HepG2 (cell line): ENCODE measurements at regions not wholly inside any gene's neighbourhood (a gene's known extent, or its start where the extent isn't known, plus 50 kb on each side); places are given as distances from the start of the nearest gene placed in this dataset.
"Not testable (repeated sequence)": the region's sequence is repeated elsewhere in the genome, so short reads cannot be mapped to it uniquely, and the experiment has no call there.

ENCODE experiments used
- ATAC-seq: fragments of 200-7000 bp; cut with Tn5 transposase; 3 replicates; pipeline ENCODE4 v1.9.1; 2020; ENCODE audit warnings: mild to moderate bottlenecking, moderate library complexity
- BruUV-seq: library from RNA; stranded (reverse); fragments of 400-500 nt; replicated peaks from 2 replicates; lab custom pipeline; 2021; lab: Mats Ljungman, UMichigan
- CTCF ChIA-PET: fragments of 300-600 bp; formaldehyde crosslinking; extraction: SDS; loops from one replicate; lab custom pipeline; 2021; ENCODE audit warnings: low total read pairs, inconsistent platforms, low intra/inter-chr PET ratio; lab: Yijun Ruan, JAX
- POLR2A ChIA-PET: fragments of 350-600 bp; sonication (Branson Sonifier 250); formaldehyde crosslinking; loops from one replicate; lab custom pipeline; 2020; ENCODE audit warnings: antibody characterized with exemption, inconsistent platforms; lab: Yijun Ruan, JAX
- DNase-seq: peaks from one replicate; pipeline ENCODE4 v3.0.0-alpha.2; 2015; ENCODE audit warnings: low spot score
- FAIRE-seq: peaks from 3 replicates; lab custom pipeline; 2011; peaks lifted over from hg19 to GRCh38; lab: Jason Lieb, UNC
- H2AFZ ChIP-seq: one replicate; pipeline ENCODE4 v1.6.1; 2011; ENCODE audit warnings: low read length, inconsistent platforms
- H3K27ac ChIP-seq: fragments of 300-600 bp; 3 replicates; pipeline ENCODE4 v1.8.0; 2011; ENCODE audit warnings: mixed run types, mild to moderate bottlenecking, mixed read lengths, low read length, inconsistent platforms; ENCODE audit not compliant: insufficient read depth; ENCODE audit errors: extremely low read length
- H3K27me3 ChIP-seq, 2 experiments: fragments of 200-600 bp in 1 of 2; 2 replicates in 1 of 2; 3 replicates in 1 of 2; pipeline versions ENCODE4 v1.6.0 to v1.8.0; 2011; ENCODE audit warnings: low read length in 2 of 2, mild to moderate bottlenecking in 2 of 2, moderate library complexity in 2 of 2, inconsistent platforms in 1 of 2; ENCODE audit not compliant: insufficient read depth in 2 of 2, control insufficient read depth in 1 of 2
- H3K36me3 ChIP-seq, 2 experiments: fragments of 200-600 bp in 1 of 2; replicated peaks in 1 of 2; 2 replicates in 1 of 2; 3 replicates in 1 of 2; pipeline versions ENCODE4 v1.5.1 to v1.8.0; 2011; ENCODE audit warnings: low read length in 2 of 2, inconsistent platforms in 1 of 2; ENCODE audit not compliant: insufficient read depth in 2 of 2, control insufficient read depth in 1 of 2
- H3K4me1 ChIP-seq: 2 replicates; pipeline ENCODE4 v1.5.1; 2012; ENCODE audit warnings: low read length, inconsistent platforms; ENCODE audit not compliant: insufficient read depth
- H3K4me2 ChIP-seq: 2 replicates; pipeline ENCODE4 v1.6.0; 2011; ENCODE audit warnings: low read depth, low read length, inconsistent platforms
- H3K4me3 ChIP-seq, 3 experiments: fragments of 200-600 bp in 1 of 3; sonication (generic), shearing (Covaris generic) in 1 of 3; replicated peaks in 1 of 3; 2 replicates each; pipeline ENCODE4 v1.5.1; 2011 to 2016; ENCODE audit warnings: low read length in 3 of 3, inconsistent platforms in 2 of 3, low read depth in 2 of 3, mild to moderate bottlenecking in 2 of 3, control low read depth in 1 of 3, mixed read lengths in 1 of 3; ENCODE audit not compliant: insufficient read depth in 1 of 3
- H3K79me2 ChIP-seq: one replicate; pipeline ENCODE4 v1.6.1; 2011; ENCODE audit warnings: low read length, inconsistent platforms; ENCODE audit not compliant: insufficient read depth
- H3K9ac ChIP-seq: 2 replicates; pipeline ENCODE4 v1.6.0; 2011; ENCODE audit warnings: mild to moderate bottlenecking, low read depth, low read length, inconsistent platforms; ENCODE audit not compliant: insufficient read depth
- H3K9me3 ChIP-seq: 2 replicates; pipeline ENCODE4 v1.5.1; 2012; ENCODE audit warnings: mild to moderate bottlenecking, low read length
- H4K20me1 ChIP-seq: 2 replicates; pipeline ENCODE4 v1.6.0; 2011; ENCODE audit warnings: inconsistent platforms, mild to moderate bottlenecking, low read length, moderate library complexity; ENCODE audit not compliant: insufficient read depth
- ETS1 ChIP-seq: sonication (generic); formaldehyde crosslinking; IDR thresholded peaks from 2 replicates; pipeline ENCODE4 v1.4.0; 2020; ENCODE audit warnings: missing genetic modification reagents
- HDAC6 ChIP-seq: fragments of 200-600 bp; sonication (generic); IDR thresholded peaks from 2 replicates; pipeline ENCODE4 v1.7.0; 2017; ENCODE audit warnings: mild to moderate bottlenecking, antibody characterized with exemption, low read length, low read depth
- MAF1 ChIP-seq: sonication (generic); formaldehyde crosslinking; IDR thresholded peaks from 2 replicates; pipeline ENCODE4 v1.5.0; 2020; ENCODE audit warnings: missing genetic modification reagents, borderline replicate concordance
- MAFF ChIP-seq: IDR thresholded peaks from 2 replicates; pipeline ENCODE4 v1.6.1; 2011; ENCODE audit warnings: low read depth, low read length, improper control_type of control experiment
- MAFK ChIP-seq, 2 experiments: IDR thresholded peaks in 1 of 2; conservative IDR thresholded peaks in 1 of 2; 2 replicates each; pipeline ENCODE4 v1.6.1; 2011; ENCODE audit warnings: improper control_type of control experiment in 2 of 2, low read length in 2 of 2
- PAF1 ChIP-seq: IDR thresholded peaks from 2 replicates; pipeline ENCODE4 v1.6.1; 2016; ENCODE audit warnings: missing genetic modification reagents, missing compliant biosample characterization
- SP2 ChIP-seq: sonication (generic); formaldehyde crosslinking; IDR thresholded peaks from 2 replicates; pipeline ENCODE4 v1.5.1; 2020; ENCODE audit warnings: mild to moderate bottlenecking, missing genetic modification reagents
- TEAD2 ChIP-seq: sonication (generic); formaldehyde crosslinking; IDR thresholded peaks from 2 replicates; pipeline ENCODE4 v1.9.0; 2021; ENCODE audit warnings: missing genetic modification reagents
- ZNF121 ChIP-seq: sonication (generic); formaldehyde crosslinking; IDR thresholded peaks from 2 replicates; pipeline ENCODE4 v1.5.0; 2020; ENCODE audit warnings: mild to moderate bottlenecking, missing genetic modification reagents
- ZNF572 ChIP-seq: sonication (generic); formaldehyde crosslinking; IDR thresholded peaks from 2 replicates; pipeline ENCODE4 v1.5.1; 2020; ENCODE audit warnings: mild to moderate bottlenecking, missing genetic modification reagents
- WGBS: methylation state at CpG from one replicate; pipeline ENCODE4 v1.1.6; 2017; ENCODE audit warnings: low lambda C conversion rate; 5-methylcytosine and 5-hydroxymethylcytosine counted together
- in situ Hi-C: cut with HindIII; loops from 2 replicates; pipeline ENCODE4 v1.10.0; 2017; ENCODE audit warnings: low pct_unique_long_range_greater_than_20kb; ENCODE audit not compliant: extremely low pct_ligation_motif_present
- intact Hi-C: fragments of 100-400 bp; cut with micrococcal nuclease; formaldehyde crosslinking; loops from one replicate; pipeline ENCODE4 v1.10.0; 2022; ENCODE audit not compliant: unreplicated experiment
- TF ChIP-seq, protein P1 (sequence below): sonication (generic); formaldehyde crosslinking; IDR thresholded peaks from 2 replicates; pipeline ENCODE4 v1.5.0; 2020; ENCODE audit warnings: mild to moderate bottlenecking, missing genetic modification reagents
- TF ChIP-seq, protein P2 (sequence below): sonication (generic); formaldehyde crosslinking; IDR thresholded peaks from 2 replicates; pipeline ENCODE4 v1.8.1; 2023; ENCODE audit warnings: missing genetic modification reagents, mild to moderate bottlenecking, borderline replicate concordance

DNA sequence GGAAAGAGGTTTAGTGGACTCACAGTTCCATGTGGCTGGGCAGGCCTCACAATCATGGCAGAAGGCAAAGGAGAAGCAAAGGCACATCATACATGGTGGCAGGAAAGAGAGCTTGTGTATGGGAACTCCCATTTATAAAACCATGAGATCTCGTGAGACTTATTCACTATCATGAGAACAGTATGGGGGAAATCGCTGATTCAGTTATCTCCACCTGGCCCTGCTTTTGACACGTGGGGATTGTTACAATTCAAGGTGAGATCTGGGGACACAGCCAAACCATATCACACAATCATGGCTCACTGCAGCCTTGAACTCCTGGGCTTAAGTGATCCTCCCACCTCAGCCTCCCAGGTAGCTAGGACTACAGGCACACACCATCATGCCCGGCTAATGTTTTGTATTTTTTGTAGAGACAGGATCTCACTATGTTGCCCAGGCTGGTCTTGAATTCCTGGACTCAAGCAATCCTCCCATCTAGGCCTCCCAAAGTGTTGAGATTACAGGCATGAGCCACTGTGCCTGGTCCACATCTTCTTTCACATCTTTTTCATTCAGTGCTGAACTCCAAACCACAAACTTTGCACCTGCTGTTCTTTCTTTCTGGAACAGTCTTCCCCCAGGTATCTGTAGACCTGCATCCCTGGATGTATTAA is 194.2 kb downstream of the ZFP64 start:
- TF ChIP-seq MAFF (0 out of 2 replicates have a peak, but pooled peaks have one; percentile 26), ZNF121 (CRISPR knock-in tag) (peak; percentile 84), MAFK (conservative IDR thresholded peaks at IDR 0.05 in 1 of 2, IDR thresholded peaks at IDR 0.05 in 1 of 2; ENCODE audit: low read length in 2 of 2) (peak; percentile 55 to 59; a peak in 2 of 4 replicates)
- TF ChIP-seq, protein P1, sequence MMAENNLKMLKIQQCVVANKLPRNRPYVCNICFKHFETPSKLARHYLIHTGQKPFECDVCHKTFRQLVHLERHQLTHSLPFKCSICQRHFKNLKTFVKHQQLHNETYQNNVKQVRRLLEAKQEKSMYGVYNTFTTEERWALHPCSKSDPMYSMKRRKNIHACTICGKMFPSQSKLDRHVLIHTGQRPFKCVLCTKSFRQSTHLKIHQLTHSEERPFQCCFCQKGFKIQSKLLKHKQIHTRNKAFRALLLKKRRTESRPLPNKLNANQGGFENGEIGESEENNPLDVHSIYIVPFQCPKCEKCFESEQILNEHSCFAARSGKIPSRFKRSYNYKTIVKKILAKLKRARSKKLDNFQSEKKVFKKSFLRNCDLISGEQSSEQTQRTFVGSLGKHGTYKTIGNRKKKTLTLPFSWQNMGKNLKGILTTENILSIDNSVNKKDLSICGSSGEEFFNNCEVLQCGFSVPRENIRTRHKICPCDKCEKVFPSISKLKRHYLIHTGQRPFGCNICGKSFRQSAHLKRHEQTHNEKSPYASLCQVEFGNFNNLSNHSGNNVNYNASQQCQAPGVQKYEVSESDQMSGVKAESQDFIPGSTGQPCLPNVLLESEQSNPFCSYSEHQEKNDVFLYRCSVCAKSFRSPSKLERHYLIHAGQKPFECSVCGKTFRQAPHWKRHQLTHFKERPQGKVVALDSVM, result peak; percentile 45; the same call in 1 of the 2 replicates
- H3K27ac ChIP-seq, POLR2A ChIA-PET, CTCF ChIA-PET, H3K4me2 ChIP-seq, ATAC-seq, H4K20me1 ChIP-seq, intact Hi-C loops, H2AFZ ChIP-seq, H3K9ac ChIP-seq, H3K36me3 ChIP-seq, DNase-seq, FAIRE-seq, H3K79me2 ChIP-seq, H3K9me3 ChIP-seq, H3K4me3 ChIP-seq, H3K27me3 ChIP-seq, BruUV-seq: not testable (repeated sequence)
- WGBS, result 33% methylated on average over 4 of the region's 4 CpGs
- H3K4me1 ChIP-seq, result peaks cover 14% of the 10 kb centered on the region
- in situ Hi-C loops, result loop anchor here (10.0 kb wide), 1 partner anchor 57 kb away; no protein-coding TSS in a partner anchor

DNA sequence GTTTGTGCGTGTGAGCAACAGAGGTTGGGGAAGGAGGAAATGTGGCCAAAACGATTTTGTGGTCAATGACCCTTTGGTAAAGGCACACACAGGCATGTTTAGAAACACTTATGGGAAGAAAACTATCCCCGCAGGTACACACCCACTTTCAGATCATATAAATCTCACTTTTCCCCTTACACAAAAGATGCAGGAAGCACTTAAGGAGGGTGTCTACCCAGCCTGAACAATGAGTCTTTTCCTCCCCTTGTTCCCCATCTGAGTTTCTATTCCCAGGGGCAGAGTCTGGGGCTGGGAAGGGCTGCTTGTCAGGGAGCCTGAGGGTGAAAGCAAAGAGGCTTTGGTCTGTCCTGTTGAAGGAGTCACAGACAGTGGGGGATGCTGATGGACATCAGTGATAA is 193.2 kb upstream of the SALL4 start:
- intact Hi-C loops (no loop called here), in situ Hi-C loops (loop anchor here (10.0 kb wide), 1 partner anchor 59 kb away; no protein-coding TSS in a partner anchor)
- ChIA-PET POLR2A (no interaction called here), CTCF (no interaction called here)
- BruUV-seq, result no TSS peak
- no peak for FAIRE-seq
- Histone ChIP-seq H4K20me1 (no peaks in the 10 kb centered on the region), H3K9ac (no peak overlapping the region), H3K4me1 (peaks cover 7% of the 10 kb centered on the region; the same call in 1 of the 2 replicates), H2AFZ (no peak overlapping the region), H3K9me3 (no peaks in the 10 kb centered on the region), H3K79me2 (no peaks in the 10 kb centered on the region), H3K4me2 (no peak overlapping the region; the same call in 1 of the 2 replicates), H3K4me3 (no peak overlapping the region), H3K27me3 (no peaks in the 10 kb centered on the region), H3K27ac (no peak overlapping the region), H3K36me3 (no peaks in the 10 kb centered on the region)
- WGBS, result 22% methylated on average over 3 of the region's 3 CpGs
- DNase-seq, result no peak
- ATAC-seq, result peak; percentile 23; the same call in 1 of the 3 replicates
- no peak for TF ChIP-seq PAF1 (CRISPR knock-in tag)
- TF ChIP-seq SP2 (CRISPR knock-in tag), result no peak
- TF ChIP-seq ZNF572 (CRISPR knock-in tag), result no peak
- TF ChIP-seq TEAD2 (CRISPR knock-in tag), result no peak
- TF ChIP-seq, protein P2, sequence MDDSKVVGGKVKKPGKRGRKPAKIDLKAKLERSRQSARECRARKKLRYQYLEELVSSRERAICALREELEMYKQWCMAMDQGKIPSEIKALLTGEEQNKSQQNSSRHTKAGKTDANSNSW (CRISPR knock-in tag), result no peak
- TF ChIP-seq MAF1 (CRISPR knock-in tag), result no peak
- no peak for TF ChIP-seq ETS1 (CRISPR knock-in tag)
- no peak for TF ChIP-seq HDAC6
